Hepatocyte (in vitro differentiated cells): ENCODE measurements at regions not wholly inside any gene's neighbourhood (a gene's known extent, or its start where the extent isn't known, plus 50 kb on each side); places are given as distances from the start of the nearest gene placed in this dataset.

ENCODE experiments used
- DNase-seq: peaks from one replicate; pipeline ENCODE4 v3.0.0-alpha.2; 2016; ENCODE audit warnings: low spot score
- H2AFZ ChIP-seq: fragments of 200-600 bp; sonication (generic); 2 replicates; pipeline ENCODE4 v1.6.0; 2016; ENCODE audit warnings: antibody characterized with exemption, mild to moderate bottlenecking
- H3K27ac ChIP-seq: fragments of 200-600 bp; sonication (generic); 2 replicates; pipeline ENCODE4 v1.5.1; 2016; ENCODE audit warnings: mild to moderate bottlenecking
- H3K27me3 ChIP-seq: fragments of 200-600 bp; sonication (generic); 2 replicates; pipeline ENCODE4 v1.6.1; 2016
- H3K36me3 ChIP-seq: fragments of 200-600 bp; sonication (generic); replicated peaks from 2 replicates; pipeline ENCODE4 v1.5.1; 2016; ENCODE audit warnings: low read depth; ENCODE audit not compliant: insufficient read depth
- H3K4me1 ChIP-seq: fragments of 200-600 bp; sonication (generic); 2 replicates; pipeline ENCODE4 v1.5.1; 2016; ENCODE audit warnings: mild to moderate bottlenecking, moderate library complexity; ENCODE audit not compliant: insufficient read depth
- H3K4me2 ChIP-seq: fragments of 200-600 bp; sonication (generic); 2 replicates; pipeline ENCODE4 v1.6.0; 2016
- H3K4me3 ChIP-seq: fragments of 200-600 bp; sonication (generic); 2 replicates; pipeline ENCODE4 v1.5.1; 2016; ENCODE audit warnings: mild to moderate bottlenecking
- H3K79me2 ChIP-seq: fragments of 200-600 bp; sonication (generic); 2 replicates; pipeline ENCODE4 v1.6.0; 2017; ENCODE audit warnings: mild to moderate bottlenecking
- H3K9me2 ChIP-seq: fragments of 200-600 bp; sonication (generic); replicated peaks from 2 replicates; pipeline ENCODE4 v1.6.0; 2017; ENCODE audit warnings: mild to moderate bottlenecking; ENCODE audit not compliant: insufficient read depth
- H3K9me3 ChIP-seq: fragments of 200-600 bp; sonication (generic); 2 replicates; pipeline ENCODE4 v1.5.1; 2016; ENCODE audit warnings: low read depth, mild to moderate bottlenecking
- H4K20me1 ChIP-seq: fragments of 200-600 bp; sonication (generic); 2 replicates; pipeline ENCODE4 v1.6.0; 2016; ENCODE audit warnings: mild to moderate bottlenecking; ENCODE audit not compliant: insufficient read depth, poor library complexity, severe bottlenecking
- EZH2 ChIP-seq: fragments of 200-600 bp; sonication (generic); IDR thresholded peaks from 2 replicates; pipeline ENCODE4 v1.6.1; 2016; ENCODE audit warnings: antibody characterized with exemption, mild to moderate bottlenecking, borderline replicate concordance
- EZH2phosphoT487 ChIP-seq: fragments of 200-600 bp; sonication (generic); IDR thresholded peaks from one replicate; pipeline ENCODE4 v1.6.1; 2018; ENCODE audit warnings: antibody characterized with exemption, mild to moderate bottlenecking, low read depth, moderate library complexity; ENCODE audit not compliant: unreplicated experiment, severe bottlenecking
- WGBS: methylation state at CpG from one replicate; pipeline ENCODE4 v1.1.6; 2016; ENCODE audit warnings: low lambda C conversion rate; ENCODE audit errors: missing lambda C conversion rate; 5-methylcytosine and 5-hydroxymethylcytosine counted together
- TF ChIP-seq, protein P1 (sequence below): fragments of 200-600 bp; sonication (generic); IDR thresholded peaks from 2 replicates; pipeline ENCODE4 v1.5.1; 2016; ENCODE audit warnings: antibody characterized with exemption, mild to moderate bottlenecking; ENCODE audit not compliant: poor library complexity

- H4K20me1 ChIP-seq: no peaks in the 10 kb centered on the region
- H3K4me2 ChIP-seq: no peak overlapping the region
- H3K9me3 ChIP-seq: no peaks in the 10 kb centered on the region
- H2AFZ ChIP-seq: no peak overlapping the region
- no peaks in the 10 kb centered on the region for H3K79me2 ChIP-seq
- no peak for DNase-seq
- WGBS: 81% methylated on average over 9 of the region's 9 CpGs
- TF ChIP-seq, protein P1, sequence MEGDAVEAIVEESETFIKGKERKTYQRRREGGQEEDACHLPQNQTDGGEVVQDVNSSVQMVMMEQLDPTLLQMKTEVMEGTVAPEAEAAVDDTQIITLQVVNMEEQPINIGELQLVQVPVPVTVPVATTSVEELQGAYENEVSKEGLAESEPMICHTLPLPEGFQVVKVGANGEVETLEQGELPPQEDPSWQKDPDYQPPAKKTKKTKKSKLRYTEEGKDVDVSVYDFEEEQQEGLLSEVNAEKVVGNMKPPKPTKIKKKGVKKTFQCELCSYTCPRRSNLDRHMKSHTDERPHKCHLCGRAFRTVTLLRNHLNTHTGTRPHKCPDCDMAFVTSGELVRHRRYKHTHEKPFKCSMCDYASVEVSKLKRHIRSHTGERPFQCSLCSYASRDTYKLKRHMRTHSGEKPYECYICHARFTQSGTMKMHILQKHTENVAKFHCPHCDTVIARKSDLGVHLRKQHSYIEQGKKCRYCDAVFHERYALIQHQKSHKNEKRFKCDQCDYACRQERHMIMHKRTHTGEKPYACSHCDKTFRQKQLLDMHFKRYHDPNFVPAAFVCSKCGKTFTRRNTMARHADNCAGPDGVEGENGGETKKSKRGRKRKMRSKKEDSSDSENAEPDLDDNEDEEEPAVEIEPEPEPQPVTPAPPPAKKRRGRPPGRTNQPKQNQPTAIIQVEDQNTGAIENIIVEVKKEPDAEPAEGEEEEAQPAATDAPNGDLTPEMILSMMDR: no peak
- TF ChIP-seq EZH2: no peak
- no peak for TF ChIP-seq EZH2phosphoT487
- no peaks in the 10 kb centered on the region for H3K36me3 ChIP-seq
- H3K27me3 ChIP-seq: no peaks in the 10 kb centered on the region
- H3K4me3 ChIP-seq: no peak overlapping the region
- H3K27ac ChIP-seq: no peak overlapping the region
- H3K4me1 ChIP-seq: no peaks in the 10 kb centered on the region
- H3K9me2 ChIP-seq: no peaks in the 10 kb centered on the region
Measured at GRCh38 chrX:8906299-8906938, 105.2 kb upstream of the FAM9A start.

- no peak overlapping the region for H3K4me2 ChIP-seq
- no peaks in the 10 kb centered on the region for H3K4me1 ChIP-seq
Measured at GRCh38 chrX:8897259-8897658, 96.1 kb upstream of the FAM9A start.

DNA sequence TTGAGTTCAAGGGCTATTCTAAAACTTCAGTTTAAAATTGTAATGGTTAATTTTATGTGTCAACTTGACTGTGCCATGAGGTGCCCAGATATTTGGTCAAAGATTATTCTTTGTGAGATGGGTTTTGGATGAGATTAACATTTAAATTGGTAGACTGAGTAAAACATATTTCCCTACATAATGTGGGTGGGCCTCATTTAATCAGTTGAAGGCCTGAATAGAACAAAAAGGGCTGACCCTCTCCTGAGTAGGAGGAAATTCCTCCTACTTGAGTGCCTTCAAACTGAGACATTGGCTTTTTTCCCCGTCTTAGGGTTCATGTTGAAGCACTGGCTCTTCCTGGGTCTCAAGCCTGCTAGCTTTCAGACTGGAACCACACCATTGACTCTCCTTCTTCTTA, 89.6 kb upstream of the FAM9A start:
- H2AFZ ChIP-seq: no peak overlapping the region
- H3K79me2 ChIP-seq: no peaks in the 10 kb centered on the region
- TF ChIP-seq, protein P1: no peak
- TF ChIP-seq EZH2phosphoT487 (no peak), EZH2 (no peak)
- DNase-seq: no peak
- no peak overlapping the region for H3K4me2 ChIP-seq
- no peaks in the 10 kb centered on the region for H3K9me3 ChIP-seq
- H3K27ac ChIP-seq: no peak overlapping the region
- no peaks in the 10 kb centered on the region for H3K4me1 ChIP-seq
- no peaks in the 10 kb centered on the region for H3K27me3 ChIP-seq
- H4K20me1 ChIP-seq: no peaks in the 10 kb centered on the region
- H3K9me2 ChIP-seq: no peaks in the 10 kb centered on the region
- no peak overlapping the region for H3K4me3 ChIP-seq
- no peaks in the 10 kb centered on the region for H3K36me3 ChIP-seq
- WGBS: 56% methylated on average over 1 of the region's 1 CpG

More at GRCh38 chrX:8897259-8897658, 96.1 kb upstream of the FAM9A start:
- DNase-seq: no peak
- no peaks in the 10 kb centered on the region for H4K20me1 ChIP-seq
- TF ChIP-seq EZH2 (no peak), EZH2phosphoT487 (no peak)
- TF ChIP-seq, protein P1: no peak
- H3K36me3 ChIP-seq: no peaks in the 10 kb centered on the region
- H3K27ac ChIP-seq: no peak overlapping the region
- H3K9me3 ChIP-seq: no peaks in the 10 kb centered on the region
- no peaks in the 10 kb centered on the region for H3K79me2 ChIP-seq
- H3K27me3 ChIP-seq: no peaks in the 10 kb centered on the region
- no peak overlapping the region for H3K4me3 ChIP-seq
- H3K9me2 ChIP-seq: no peaks in the 10 kb centered on the region
- WGBS: 69% methylated on average over 4 of the region's 4 CpGs
- no peak overlapping the region for H2AFZ ChIP-seq

DNA sequence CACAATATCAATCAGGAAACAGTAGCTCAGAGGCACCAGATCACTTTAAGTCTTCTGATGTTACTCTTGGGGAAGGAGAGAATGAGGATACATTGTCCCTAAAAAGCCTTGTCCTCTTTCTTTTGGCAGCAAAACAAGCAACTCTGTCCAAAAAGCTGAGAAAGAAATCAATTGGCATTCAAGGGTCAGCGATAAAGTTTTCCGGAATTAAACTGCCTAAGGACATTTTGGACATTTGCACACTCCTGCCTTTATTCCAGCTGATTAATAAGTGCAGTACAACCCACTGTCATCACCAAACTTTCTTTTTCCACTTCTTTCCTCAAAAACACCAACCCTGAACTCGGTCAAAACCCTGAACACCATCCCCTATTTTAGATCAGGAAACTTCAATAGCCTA, 85.8 kb upstream of the FAM9A start:
- no peak overlapping the region for H2AFZ ChIP-seq
- no peaks in the 10 kb centered on the region for H3K9me3 ChIP-seq
- no peaks in the 10 kb centered on the region for H3K36me3 ChIP-seq
- no peak overlapping the region for H3K4me3 ChIP-seq
- H4K20me1 ChIP-seq: no peaks in the 10 kb centered on the region
- no peaks in the 10 kb centered on the region for H3K79me2 ChIP-seq
- no peak overlapping the region for H3K4me2 ChIP-seq
- no peaks in the 10 kb centered on the region for H3K9me2 ChIP-seq
- 78% methylated on average over 3 of the region's 3 CpGs for WGBS
- H3K27ac ChIP-seq: no peak overlapping the region
- no peaks in the 10 kb centered on the region for H3K27me3 ChIP-seq
- no peaks in the 10 kb centered on the region for H3K4me1 ChIP-seq
- no peak for DNase-seq
- TF ChIP-seq EZH2: no peak
- TF ChIP-seq EZH2phosphoT487: no peak
- TF ChIP-seq, protein P1: no peak
